DOHH2 (cell line): ENCODE measurements at regions not wholly inside any gene's neighbourhood (a gene's known extent, or its start where the extent isn't known, plus 50 kb on each side); places are given as distances from the start of the nearest gene placed in this dataset.

Experiments used
- H3F3A ChIP-seq: fragments of 200-600 bp; sonication (generic), shearing (Covaris generic); 2 replicates; pipeline ENCODE4 v1.6.0; 2016; ENCODE audit warnings: antibody characterized with exemption, mild to moderate bottlenecking; ENCODE audit not compliant: control insufficient read depth, insufficient read depth
- H3K27ac ChIP-seq: fragments of 200-600 bp; sonication (generic); 2 replicates; pipeline ENCODE4 v1.5.1; 2014; ENCODE audit warnings: low read depth, mild to moderate bottlenecking, low read length, moderate library complexity
- H3K27me3 ChIP-seq: fragments of 200-600 bp; sonication (generic); 2 replicates; pipeline ENCODE4 v1.6.1; 2014; ENCODE audit warnings: mild to moderate bottlenecking, low read length, mixed read lengths; ENCODE audit not compliant: control insufficient read depth
- H3K36me3 ChIP-seq: fragments of 200-600 bp; sonication (generic); 2 replicates; pipeline ENCODE4 v1.6.1; 2014; ENCODE audit warnings: mild to moderate bottlenecking, low read length, moderate library complexity, mixed read lengths; ENCODE audit not compliant: control insufficient read depth
- H3K4me1 ChIP-seq: fragments of 200-600 bp; sonication (generic); 2 replicates; pipeline ENCODE4 v1.6.1; 2014; ENCODE audit warnings: mild to moderate bottlenecking, low read length, mixed read lengths; ENCODE audit not compliant: control insufficient read depth
- H3K4me2 ChIP-seq: fragments of 200-600 bp; sonication (generic); 2 replicates; pipeline ENCODE4 v1.6.0; 2014; ENCODE audit warnings: mild to moderate bottlenecking, low read length, moderate library complexity
- H3K4me3 ChIP-seq: fragments of 200-600 bp; sonication (generic); 2 replicates; pipeline ENCODE4 v1.5.1; 2014; ENCODE audit warnings: mild to moderate bottlenecking, low read length, mixed read lengths
- H3K79me2 ChIP-seq: fragments of 200-600 bp; sonication (generic); 2 replicates; pipeline ENCODE4 v1.6.1; 2014; ENCODE audit warnings: mild to moderate bottlenecking, low read length, mixed read lengths; ENCODE audit not compliant: control insufficient read depth
- H3K9me2 ChIP-seq: fragments of 200-600 bp; sonication (generic); replicated peaks from 2 replicates; pipeline ENCODE4 v1.6.1; 2014; ENCODE audit warnings: mild to moderate bottlenecking, low read length, mixed read lengths; ENCODE audit not compliant: control insufficient read depth
- H3K9me3 ChIP-seq: fragments of 200-600 bp; sonication (generic); 2 replicates; pipeline ENCODE4 v1.6.1; 2014; ENCODE audit warnings: antibody characterized with exemption, low read length, mixed read lengths; ENCODE audit not compliant: control insufficient read depth, insufficient read depth
- H4K20me1 ChIP-seq: fragments of 200-600 bp; sonication (generic); 2 replicates; pipeline ENCODE4 v1.6.0; 2014; ENCODE audit warnings: low read depth, mild to moderate bottlenecking, antibody characterized with exemption, low read length, moderate library complexity; ENCODE audit not compliant: control insufficient read depth, insufficient read depth
- EZH2phosphoT487 ChIP-seq: fragments of 200-600 bp; sonication (generic); IDR thresholded peaks from 2 replicates; pipeline ENCODE4 v1.6.1; 2017; ENCODE audit warnings: borderline replicate concordance, mild to moderate bottlenecking, antibody characterized with exemption, low read length, moderate library complexity, mixed read lengths
- TF ChIP-seq, protein P1 (sequence below): fragments of 200-600 bp; sonication (generic); IDR thresholded peaks from one replicate; pipeline ENCODE4 v1.5.1; 2014; ENCODE audit warnings: antibody characterized with exemption, mild to moderate bottlenecking, low read depth, low read length; ENCODE audit not compliant: poor library complexity, severe bottlenecking

- H3K4me2 ChIP-seq = no peak overlapping the region
- H3K4me1 ChIP-seq = no peaks in the 10 kb centered on the region
- TF ChIP-seq EZH2phosphoT487 = no peak
These were observed 360.0 kb downstream of the RND3 start for GRCh38 chr2:150127346-150127990.

DNA sequence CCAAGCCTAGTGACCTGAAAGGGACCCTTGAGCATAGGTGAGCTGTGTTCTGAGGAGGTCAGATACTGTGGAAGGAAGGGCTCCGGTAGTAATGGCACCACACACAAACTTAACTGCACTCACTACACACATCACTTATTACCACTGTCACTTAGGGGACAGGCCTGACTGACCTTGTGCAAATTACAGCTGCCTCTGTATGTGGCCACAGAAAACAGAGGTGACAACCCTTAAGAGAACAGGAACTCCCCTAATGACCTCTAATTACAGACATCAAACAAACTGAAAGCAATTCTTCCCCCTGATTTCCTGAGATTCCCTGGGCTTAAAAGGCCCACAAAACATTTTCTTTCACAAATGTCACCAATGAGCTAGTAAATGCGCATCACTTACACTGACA, 360.6 kb downstream of the RND3 start:
- Histone ChIP-seq H3K36me3 (no peaks in the 10 kb centered on the region), H3K4me2 (no peak overlapping the region), H3F3A (no peaks in the 10 kb centered on the region), H3K4me3 (no peak overlapping the region), H3K4me1 (no peaks in the 10 kb centered on the region), H3K27me3 (no peaks in the 10 kb centered on the region), H3K9me2 (no peaks in the 10 kb centered on the region), H3K27ac (no peak overlapping the region), H3K79me2 (no peaks in the 10 kb centered on the region), H4K20me1 (no peaks in the 10 kb centered on the region), H3K9me3 (no peaks in the 10 kb centered on the region)
- TF ChIP-seq, protein P1, sequence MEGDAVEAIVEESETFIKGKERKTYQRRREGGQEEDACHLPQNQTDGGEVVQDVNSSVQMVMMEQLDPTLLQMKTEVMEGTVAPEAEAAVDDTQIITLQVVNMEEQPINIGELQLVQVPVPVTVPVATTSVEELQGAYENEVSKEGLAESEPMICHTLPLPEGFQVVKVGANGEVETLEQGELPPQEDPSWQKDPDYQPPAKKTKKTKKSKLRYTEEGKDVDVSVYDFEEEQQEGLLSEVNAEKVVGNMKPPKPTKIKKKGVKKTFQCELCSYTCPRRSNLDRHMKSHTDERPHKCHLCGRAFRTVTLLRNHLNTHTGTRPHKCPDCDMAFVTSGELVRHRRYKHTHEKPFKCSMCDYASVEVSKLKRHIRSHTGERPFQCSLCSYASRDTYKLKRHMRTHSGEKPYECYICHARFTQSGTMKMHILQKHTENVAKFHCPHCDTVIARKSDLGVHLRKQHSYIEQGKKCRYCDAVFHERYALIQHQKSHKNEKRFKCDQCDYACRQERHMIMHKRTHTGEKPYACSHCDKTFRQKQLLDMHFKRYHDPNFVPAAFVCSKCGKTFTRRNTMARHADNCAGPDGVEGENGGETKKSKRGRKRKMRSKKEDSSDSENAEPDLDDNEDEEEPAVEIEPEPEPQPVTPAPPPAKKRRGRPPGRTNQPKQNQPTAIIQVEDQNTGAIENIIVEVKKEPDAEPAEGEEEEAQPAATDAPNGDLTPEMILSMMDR = no peak
- TF ChIP-seq EZH2phosphoT487 = no peak

More at GRCh38 chr2:150127346-150127990, 360.0 kb downstream of the RND3 start:
- Histone ChIP-seq H3F3A (no peaks in the 10 kb centered on the region), H3K4me3 (no peak overlapping the region), H3K27ac (no peak overlapping the region), H3K9me3 (no peaks in the 10 kb centered on the region), H3K27me3 (no peaks in the 10 kb centered on the region), H3K9me2 (no peaks in the 10 kb centered on the region), H4K20me1 (no peaks in the 10 kb centered on the region), H3K79me2 (no peaks in the 10 kb centered on the region), H3K36me3 (no peaks in the 10 kb centered on the region)

- Histone ChIP-seq H3K4me1 (no peaks in the 10 kb centered on the region), H3K27ac (no peak overlapping the region), H3K79me2 (no peaks in the 10 kb centered on the region), H3K27me3 (no peaks in the 10 kb centered on the region), H3K9me3 (no peaks in the 10 kb centered on the region), H3K4me3 (no peak overlapping the region), H3K36me3 (no peaks in the 10 kb centered on the region), H3K4me2 (no peak overlapping the region), H3F3A (no peaks in the 10 kb centered on the region), H4K20me1 (no peaks in the 10 kb centered on the region), H3K9me2 (no peaks in the 10 kb centered on the region)
- TF ChIP-seq, protein P1 = no peak
- TF ChIP-seq EZH2phosphoT487 = no peak
These were observed 361.2 kb downstream of the RND3 start for GRCh38 chr2:150126143-150126740.

DNA sequence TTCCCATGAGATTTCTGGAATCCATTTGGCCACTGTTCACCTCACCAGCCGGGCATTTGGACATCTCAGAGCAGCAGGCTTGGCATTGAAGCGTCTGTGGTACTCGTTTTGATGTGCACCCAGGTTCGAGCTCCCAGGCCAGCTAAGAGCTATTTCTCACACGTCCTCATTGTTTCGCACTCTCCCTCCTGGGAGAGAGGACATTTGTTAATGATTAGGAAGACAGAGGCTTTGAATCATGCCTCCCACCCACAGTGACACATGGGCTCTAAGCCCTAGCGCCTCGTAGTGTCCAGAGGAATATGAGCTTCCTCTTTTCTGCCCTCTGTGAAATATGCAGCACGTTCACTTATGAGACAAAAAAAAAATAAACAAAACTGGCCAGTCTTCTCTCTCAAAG, 361.8 kb downstream of the RND3 start:
- Histone ChIP-seq H3F3A (no peaks in the 10 kb centered on the region), H3K4me2 (no peak overlapping the region), H3K4me1 (no peaks in the 10 kb centered on the region), H3K4me3 (no peak overlapping the region), H3K27me3 (no peaks in the 10 kb centered on the region), H3K9me2 (no peaks in the 10 kb centered on the region), H3K9me3 (no peaks in the 10 kb centered on the region), H3K79me2 (no peaks in the 10 kb centered on the region), H3K27ac (no peak overlapping the region), H4K20me1 (no peaks in the 10 kb centered on the region), H3K36me3 (no peaks in the 10 kb centered on the region)
- TF ChIP-seq, protein P1 = no peak
- no peak for TF ChIP-seq EZH2phosphoT487
